Limb (tissue), 2 donors: ENCODE measurements at regions not wholly inside any gene's neighbourhood (a gene's known extent, or its start where the extent isn't known, plus 50 kb on each side); places are given as distances from the start of the nearest gene placed in this dataset.
A peak's percentile ranks its signal among the peaks of the same experiment; 100 is the strongest.
"Not testable (repeated sequence)": the region's sequence is repeated elsewhere in the genome, so short reads cannot be mapped to it uniquely, and the experiment has no call there.

ENCODE experiments used
- DNase-seq, 2 donors: peaks; one replicate each; pipeline ENCODE4 v3.0.0-alpha.2; 2016; ENCODE audit errors: extremely low spot score in 2 of 2

GRCh38 chr5:105632043-105632442 lies 2038.7 kb downstream of the EFNA5 start:
- no peak for DNase-seq

- no peak for DNase-seq
Measured at GRCh38 chr5:105630803-105631202, 2039.9 kb downstream of the EFNA5 start.

GRCh38 chr5:105619725-105620124 lies 2051.0 kb downstream of the EFNA5 start:
- no peak for DNase-seq

GRCh38 chr5:105617436-105618215 lies 2053.1 kb downstream of the EFNA5 start:
- peak in 1 of 2 donors; percentile 34 for DNase-seq

- no peak for DNase-seq
Measured at GRCh38 chr5:105616599-105616998, 2054.0 kb upstream of the NUDT12 start.

GRCh38 chr5:105602406-105602805 lies 2039.8 kb upstream of the NUDT12 start:
- not testable (repeated sequence) for DNase-seq

GRCh38 chr5:105593011-105593760 lies 2030.6 kb upstream of the NUDT12 start:
- DNase-seq: no peak

- DNase-seq: no peak
Measured at GRCh38 chr5:105587963-105588662, 2025.5 kb upstream of the NUDT12 start.

- no peak for DNase-seq
Measured at GRCh38 chr5:105581988-105582690, 2019.5 kb upstream of the NUDT12 start.

- no peak for DNase-seq
Measured at GRCh38 chr5:105573575-105573974, 2011.0 kb upstream of the NUDT12 start.

GRCh38 chr5:105565531-105565930 lies 2002.9 kb upstream of the NUDT12 start:
- DNase-seq: no peak

- DNase-seq: no peak
Measured at GRCh38 chr5:105563842-105564241, 2001.3 kb upstream of the NUDT12 start.

GRCh38 chr5:105554568-105555169 lies 1992.1 kb upstream of the NUDT12 start:
- DNase-seq: no peak

- DNase-seq: no peak
Measured at GRCh38 chr5:105544300-105544699, 1981.7 kb upstream of the NUDT12 start.

- DNase-seq: no peak
Measured at GRCh38 chr5:105536675-105537074, 1974.1 kb upstream of the NUDT12 start.

GRCh38 chr5:105530716-105531261 lies 1968.2 kb upstream of the NUDT12 start:
- DNase-seq: no peak

GRCh38 chr5:105529851-105530250 lies 1967.3 kb upstream of the NUDT12 start:
- no peak for DNase-seq

- DNase-seq: no peak
Measured at GRCh38 chr5:105508519-105508918, 1945.9 kb upstream of the NUDT12 start.

- no peak for DNase-seq
Measured at GRCh38 chr5:105506692-105507277, 1944.2 kb upstream of the NUDT12 start.

- no peak for DNase-seq
Measured at GRCh38 chr5:105503950-105504349, 1941.4 kb upstream of the NUDT12 start.
